GM19043 (cell line): ENCODE measurements at regions not wholly inside any gene's neighbourhood (a gene's known extent, or its start where the extent isn't known, plus 50 kb on each side); places are given as distances from the start of the nearest gene placed in this dataset.

Source experiments
- ATAC-seq: cut with Tn5 transposase; IDR thresholded peaks from one replicate; pipeline ENCODE4 v1.9.1; 2021; ENCODE audit warnings: low read depth; ENCODE audit not compliant: unreplicated experiment

GRCh38 chr17:5635949-5636348 is 51.6 kb upstream of the NLRP1 start:
- ATAC-seq, result no peak

GRCh38 chr17:5638596-5638995 is 54.3 kb upstream of the NLRP1 start:
- no peak for ATAC-seq

- no peak for ATAC-seq
These were observed 56.4 kb upstream of the NLRP1 start for GRCh38 chr17:5640726-5641125.

- ATAC-seq, result no peak
These were observed 58.4 kb upstream of the NLRP1 start for GRCh38 chr17:5642752-5643151.

GRCh38 chr17:5644065-5644464 is 59.8 kb upstream of the NLRP1 start:
- no peak for ATAC-seq

- ATAC-seq, result no peak
These were observed 67.0 kb upstream of the NLRP1 start for GRCh38 chr17:5651348-5651747.

- no peak for ATAC-seq
These were observed 77.3 kb upstream of the NLRP1 start for GRCh38 chr17:5661491-5662125.

GRCh38 chr17:5662409-5663085 is 78.2 kb upstream of the NLRP1 start:
- no peak for ATAC-seq

GRCh38 chr17:5665164-5665563 is 80.9 kb upstream of the NLRP1 start:
- no peak for ATAC-seq

GRCh38 chr17:5667871-5668270 is 83.6 kb upstream of the NLRP1 start:
- no peak for ATAC-seq

- ATAC-seq, result no peak
These were observed 84.3 kb upstream of the NLRP1 start for GRCh38 chr17:5668557-5669138.

- ATAC-seq, result no peak
These were observed 84.9 kb upstream of the NLRP1 start for GRCh38 chr17:5669191-5669590.

GRCh38 chr17:5672141-5672540 is 87.8 kb upstream of the NLRP1 start:
- no peak for ATAC-seq

GRCh38 chr17:5672815-5673430 is 88.6 kb upstream of the NLRP1 start:
- ATAC-seq, result no peak

GRCh38 chr17:5675625-5676421 is 91.5 kb upstream of the NLRP1 start:
- ATAC-seq, result no peak

- no peak for ATAC-seq
These were observed 93.3 kb upstream of the NLRP1 start for GRCh38 chr17:5677620-5678019.

- ATAC-seq, result no peak
These were observed 93.9 kb upstream of the NLRP1 start for GRCh38 chr17:5678171-5678570.

GRCh38 chr17:5680766-5681165 is 96.5 kb upstream of the NLRP1 start:
- ATAC-seq, result no peak

- no peak for ATAC-seq
These were observed 98.9 kb upstream of the NLRP1 start for GRCh38 chr17:5683241-5683640.

GRCh38 chr17:5686074-5686635 is 101.8 kb upstream of the NLRP1 start:
- no peak for ATAC-seq

- no peak for ATAC-seq
These were observed 103.3 kb upstream of the NLRP1 start for GRCh38 chr17:5687646-5688045.
